Posterior vena cava (tissue), 2 donors: ENCODE measurements at regions not wholly inside any gene's neighbourhood (a gene's known extent, or its start where the extent isn't known, plus 50 kb on each side); places are given as distances from the start of the nearest gene placed in this dataset.
A peak's percentile ranks its signal among the peaks of the same experiment; 100 is the strongest.

Source experiments
- DNase-seq: peaks from one replicate; pipeline ENCODE4 v3.0.0-alpha.2; 2020; ENCODE audit warnings: low spot score
- intact Hi-C, 2 donors: fragments of 100-400 bp; cut with DNase I; formaldehyde crosslinking; loops; one replicate each; pipeline versions ENCODE4 v1.14.1 to v1.14.2; 2022 to 2023
- donor health status: DM: yes; HTN: yes; CAD: no.
- donor health status: DM: yes; HTN: yes; CAD: no.

GRCh38 chr15:91741986-91742385, 111.5 kb upstream of the SLCO3A1 start:
- DNase-seq: no peak
- intact Hi-C loops: no loop called here

DNA sequence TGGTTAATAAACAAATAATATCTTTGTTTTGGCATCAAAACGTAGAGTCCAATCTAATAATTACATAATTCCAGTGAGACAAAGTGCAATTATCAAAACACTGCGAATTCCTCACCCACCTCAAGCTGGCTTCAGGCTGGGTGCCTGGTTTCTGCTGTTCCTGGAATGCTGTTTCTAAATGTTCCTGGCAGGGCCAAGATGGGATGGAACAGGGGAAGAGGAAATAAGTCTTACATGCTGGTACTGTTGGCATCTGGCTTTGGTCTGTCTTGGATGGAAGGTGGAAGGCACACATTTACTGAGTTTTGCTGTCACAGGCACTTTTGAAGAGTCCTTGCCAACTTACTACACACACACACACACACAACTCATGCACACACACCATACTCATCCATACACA, 101.9 kb upstream of the SLCO3A1 start:
- intact Hi-C loops: no loop called here
- DNase-seq: no peak

GRCh38 chr15:91752081-91752785, 101.3 kb upstream of the SLCO3A1 start:
- intact Hi-C loops: no loop called here
- DNase-seq: no peak

DNA sequence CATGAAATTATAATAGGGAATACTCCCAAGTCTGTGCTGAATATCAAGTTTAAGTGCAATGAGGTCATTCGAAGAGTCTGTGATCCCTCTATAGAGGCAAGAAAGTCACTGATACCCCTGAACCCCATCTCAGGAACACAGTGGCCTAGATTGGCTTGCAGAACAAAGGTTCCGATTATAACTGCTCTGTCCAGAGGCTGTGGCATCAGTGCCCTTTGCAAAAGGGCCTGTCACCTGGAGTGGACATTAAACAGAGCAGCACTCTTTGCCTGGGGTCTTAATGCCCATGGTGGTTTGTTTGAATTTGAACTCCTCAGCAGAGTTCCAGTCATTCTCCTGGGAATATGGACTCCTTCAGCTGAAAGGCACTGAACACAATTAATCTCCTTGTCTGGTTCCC, 93.9 kb upstream of the SLCO3A1 start:
- DNase-seq: no peak
- intact Hi-C loops: no loop called here

DNA sequence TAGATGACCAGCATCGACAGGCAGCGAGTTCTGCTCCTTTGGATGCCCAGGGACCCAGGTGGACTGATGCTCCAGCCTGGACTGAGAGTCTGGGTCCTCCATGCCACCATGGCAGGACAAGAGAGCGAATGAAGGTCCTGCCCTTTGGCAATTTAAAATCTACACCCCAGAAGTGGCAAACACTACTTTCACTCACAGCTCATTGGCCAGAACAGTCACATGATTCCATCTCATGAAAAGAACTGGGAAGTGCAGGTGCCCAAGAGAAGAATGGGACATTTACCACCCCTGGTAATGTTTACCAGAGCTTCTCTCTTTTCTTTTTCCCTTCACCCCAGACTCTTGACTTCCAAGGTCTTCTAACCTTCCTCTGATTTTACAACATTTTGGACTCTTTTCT, 87.8 kb upstream of the SLCO3A1 start:
- intact Hi-C loops: no loop called here
- peak; percentile 46 for DNase-seq

DNA sequence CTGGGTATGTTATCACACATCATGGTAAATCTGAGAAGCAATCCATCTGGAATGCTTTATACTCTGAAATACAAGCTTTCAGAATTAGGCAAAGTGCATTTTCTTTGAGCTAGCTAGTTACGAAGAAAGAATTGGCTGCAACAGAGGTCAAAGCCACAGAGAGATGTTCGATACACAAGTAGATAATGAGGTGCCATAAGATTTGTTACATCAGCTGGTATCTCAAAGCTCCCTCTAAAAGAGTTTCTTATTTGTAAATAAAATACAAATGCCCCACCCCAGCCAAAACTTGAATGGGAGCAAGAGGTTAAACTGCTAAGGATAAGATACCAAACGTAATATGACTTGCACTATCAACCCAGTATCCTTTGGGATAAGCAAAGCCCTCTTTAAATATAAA, 84.0 kb upstream of the SLCO3A1 start:
- intact Hi-C loops: no loop called here
- DNase-seq: no peak

- intact Hi-C loops: no loop called here
- DNase-seq: peak; percentile 11
Observed at GRCh38 chr15:91769894-91770293, 83.6 kb upstream of the SLCO3A1 start.

GRCh38 chr15:91776104-91776503, 77.4 kb upstream of the SLCO3A1 start:
- intact Hi-C loops: no loop called here
- no peak for DNase-seq

DNA sequence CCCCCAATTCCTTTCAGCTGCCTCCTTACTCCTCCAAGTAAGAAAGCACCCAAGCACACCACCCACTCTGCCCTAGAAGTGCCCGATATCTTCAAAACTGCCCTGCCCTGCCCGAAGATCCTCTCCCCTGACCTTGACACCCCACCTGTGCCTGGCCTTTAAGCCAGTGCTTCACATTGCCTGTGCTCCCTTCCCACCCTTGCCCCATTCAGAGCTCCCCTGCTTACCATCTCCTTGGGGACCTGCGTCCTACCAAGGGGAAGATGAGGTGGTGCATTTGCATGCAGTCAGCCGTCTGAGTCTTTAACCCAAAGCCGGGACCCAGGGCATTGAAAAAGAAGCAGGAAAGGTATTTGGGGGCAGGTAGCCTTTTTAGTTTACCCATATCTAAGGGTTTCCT, 73.5 kb upstream of the SLCO3A1 start:
- intact Hi-C loops: no loop called here
- DNase-seq: no peak

- no peak for DNase-seq
- intact Hi-C loops: no loop called here
Observed at GRCh38 chr15:91780387-91780786, 73.1 kb upstream of the SLCO3A1 start.

DNA sequence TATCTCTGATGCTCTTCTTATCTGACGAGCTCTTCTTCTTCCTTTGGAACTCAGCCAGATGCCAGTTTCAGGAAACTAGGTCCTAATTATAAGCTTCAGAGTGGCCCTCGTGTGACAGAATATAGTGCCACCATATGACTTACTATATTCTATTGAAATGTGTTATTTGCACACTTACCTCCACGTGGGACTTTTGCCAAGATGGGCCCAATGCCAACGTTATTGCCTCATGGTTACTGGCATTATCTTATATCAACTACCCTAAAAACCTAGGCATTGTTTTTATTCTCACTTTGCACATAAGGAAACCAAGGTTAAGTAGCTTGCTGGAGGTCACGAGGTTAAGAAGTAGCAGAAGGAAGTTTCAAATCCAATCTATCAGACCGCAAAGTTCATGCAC, 71.3 kb upstream of the SLCO3A1 start:
- no peak for DNase-seq
- intact Hi-C loops: no loop called here

- intact Hi-C loops: no loop called here
- no peak for DNase-seq
Observed at GRCh38 chr15:91783008-91783407, 70.5 kb upstream of the SLCO3A1 start.

- DNase-seq: no peak
- intact Hi-C loops: no loop called here
Observed at GRCh38 chr15:91783451-91783850, 70.1 kb upstream of the SLCO3A1 start.

- intact Hi-C loops: loop anchor here in 1 of 2 donors (5.0 kb wide), 1 partner anchor 1087 kb away; no protein-coding TSS in a partner anchor
Observed at GRCh38 chr15:91784973-91785709, 68.4 kb upstream of the SLCO3A1 start.

DNA sequence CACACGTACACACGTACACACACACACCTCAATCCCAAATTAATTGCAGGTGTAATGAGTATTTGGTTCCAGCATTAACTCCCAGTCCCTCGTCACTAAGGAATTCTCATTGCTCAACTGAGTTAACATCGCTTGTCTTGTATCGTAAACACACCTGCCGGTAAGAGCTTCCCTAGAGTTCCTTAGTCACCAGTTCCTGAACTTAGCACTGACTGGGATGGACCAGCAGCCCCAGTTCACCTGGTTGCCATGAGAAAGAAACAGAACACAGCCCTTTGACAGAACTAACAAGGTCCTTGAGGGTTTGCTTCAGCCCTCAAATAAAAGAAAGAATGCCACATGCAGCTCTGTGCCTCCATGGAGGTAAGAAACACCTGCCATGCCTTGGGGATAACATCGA, 66.3 kb upstream of the SLCO3A1 start:
- no peak for DNase-seq
- intact Hi-C loops: loop anchor here in 1 of 2 donors (5.0 kb wide), 1 partner anchor 1085 kb away; no protein-coding TSS in a partner anchor

More at GRCh38 chr15:91784973-91785709, 68.4 kb upstream of the SLCO3A1 start:
- DNase-seq: no peak

GRCh38 chr15:91789136-91789535, 64.4 kb upstream of the SLCO3A1 start:
- no peak for DNase-seq
- intact Hi-C loops: loop anchor here in 1 of 2 donors (5.0 kb wide), 1 partner anchor 1083 kb away; no protein-coding TSS in a partner anchor

DNA sequence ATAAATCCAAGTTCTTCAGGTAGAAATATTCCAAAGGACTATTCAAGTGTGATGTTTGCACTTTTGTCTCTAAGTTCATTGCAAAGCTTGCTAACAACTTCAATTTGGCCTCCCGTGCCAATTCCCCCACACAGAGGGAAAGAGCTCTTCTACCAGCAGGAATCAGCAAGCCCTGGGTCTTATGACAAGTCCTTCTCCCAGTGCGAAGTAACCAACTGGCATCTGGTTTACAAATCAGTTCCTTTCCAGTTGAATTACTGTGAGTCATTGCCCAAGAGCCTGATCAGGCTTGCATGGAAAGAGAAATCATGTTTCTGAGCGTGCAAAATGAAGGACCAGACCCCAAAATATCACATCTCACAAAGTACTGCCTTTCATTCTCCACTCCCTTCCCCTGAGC, 62.7 kb upstream of the SLCO3A1 start:
- intact Hi-C loops: no loop called here
- no peak for DNase-seq

GRCh38 chr15:91793771-91794170, 59.7 kb upstream of the SLCO3A1 start:
- no peak for DNase-seq

GRCh38 chr15:91795235-91795634, 58.3 kb upstream of the SLCO3A1 start:
- DNase-seq: no peak
- intact Hi-C loops: no loop called here

More at GRCh38 chr15:91793771-91794170, 59.7 kb upstream of the SLCO3A1 start:
- intact Hi-C loops: no loop called here

DNA sequence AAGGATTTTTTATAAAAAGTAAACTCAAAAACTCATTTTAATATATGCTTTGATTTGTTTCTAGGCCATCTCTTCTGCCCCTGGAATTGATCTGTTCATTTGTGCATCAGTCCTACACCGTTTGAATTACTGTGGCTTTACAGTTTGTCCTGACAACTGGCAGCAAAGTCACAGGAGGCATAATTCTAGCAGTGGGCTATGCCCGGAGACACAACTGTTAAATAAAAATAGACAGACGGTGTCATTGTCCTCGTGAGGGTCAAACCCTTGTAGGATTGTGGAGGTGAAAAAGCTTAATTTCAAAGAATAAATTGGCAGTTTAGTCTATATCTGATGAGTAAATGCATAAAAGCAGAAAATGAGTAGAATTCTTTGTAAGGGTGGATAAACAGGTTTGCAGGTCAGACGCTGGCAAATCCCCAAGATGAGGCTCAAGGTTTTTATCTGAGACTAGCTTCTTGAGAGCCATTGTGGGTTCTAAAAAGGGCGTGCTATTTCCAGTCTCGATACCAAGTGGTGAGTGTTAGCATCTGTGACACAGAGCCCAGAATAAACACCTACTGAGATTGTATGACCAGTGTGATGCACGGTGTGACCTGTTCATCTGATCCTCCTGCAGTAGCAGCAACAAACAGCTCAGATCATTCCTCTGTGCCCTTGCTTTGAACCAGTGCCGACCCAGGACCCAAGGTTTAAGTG, 51.5 kb upstream of the SLCO3A1 start:
- intact Hi-C loops: no loop called here
- no peak for DNase-seq
